ENCODE measurements at regions not wholly inside any gene's neighbourhood (a gene's known extent, or its start where the extent isn't known, plus 50 kb on each side); places are given as distances from the start of the nearest gene placed in this dataset.
A peak's percentile ranks its signal among the peaks of the same experiment; 100 is the strongest.

DNA sequence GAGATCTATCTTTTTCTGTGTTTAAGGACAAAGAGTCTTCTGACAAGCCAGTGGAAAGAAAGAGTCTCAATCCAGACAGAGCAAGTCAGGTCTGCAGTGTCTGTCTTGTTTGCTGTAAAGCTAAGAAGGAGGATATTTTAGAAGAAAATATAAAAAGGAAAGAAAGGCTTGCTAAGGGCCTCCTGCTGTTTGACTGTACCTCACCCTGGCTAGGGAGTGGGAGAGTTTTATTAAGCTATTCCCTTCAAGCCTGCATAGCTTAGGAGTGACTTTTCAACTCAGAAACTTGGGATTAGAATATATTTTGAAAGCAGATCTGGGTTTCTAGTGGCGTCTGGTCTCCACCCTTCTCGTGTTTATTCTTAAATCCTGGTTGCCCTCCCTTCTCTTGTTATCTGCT lies 460.0 kb downstream of the COG6 start:
- Histone ChIP-seq H3K79me2 (ENCODE audit: control insufficient read depth, insufficient read depth, low read length) (no peaks in the 10 kb centered on the region), H3K9ac (ENCODE audit: control insufficient read depth, extremely low read depth, insufficient read depth, low read length) (no peak overlapping the region), H3K9me3 (ENCODE audit: control insufficient read depth, low read depth, low read length) (no peaks in the 10 kb centered on the region), H4K20me1 (ENCODE audit: control insufficient read depth, extremely low read depth, insufficient read depth, low read length) (no peaks in the 10 kb centered on the region), H3K4me1 (ENCODE audit: control insufficient read depth, extremely low read depth, insufficient read depth, low read length) (peaks cover 15% of the 10 kb centered on the region), H3K9me1 (ENCODE audit: control insufficient read depth, extremely low read depth, insufficient read depth, low read length) (no peaks in the 10 kb centered on the region), H3K27ac (ENCODE audit: control insufficient read depth, insufficient read depth, low read length) (peak overlapping the region; percentile 65), H2AFZ (ENCODE audit: control insufficient read depth, low read length) (no peak overlapping the region), H3K27me3 (ENCODE audit: control insufficient read depth, extremely low read depth, insufficient read depth, low read length) (no peaks in the 10 kb centered on the region), H3K4me2 (ENCODE audit: control insufficient read depth, extremely low read depth, insufficient read depth, low read depth, low read length) (peak overlapping the region; percentile 23), H3K36me3 (ENCODE audit: control insufficient read depth in 2 of 2, extremely low read depth in 1 of 2, insufficient read depth in 2 of 2, low read length in 2 of 2) (no peaks in the 10 kb centered on the region), H3K4me3 (ENCODE audit: control insufficient read depth in 2 of 3, extremely low read depth in 1 of 3, insufficient read depth in 2 of 3, low read depth in 1 of 3, low read length in 3 of 3) (no peak overlapping the region)
- DNase-seq (ENCODE audit: low read depth, low spot score) (no peak), FAIRE-seq (no peak)
- dilution Hi-C loops (cut with MboI; ENCODE audit: extremely low pct_ligation_motif_present, low sequenced_read_pairs), result no loop called here
- no peak for TF ChIP-seq EZH2 (IDR thresholded peaks at IDR 0.05; ENCODE audit: low read length)
- TF ChIP-seq, protein P1, sequence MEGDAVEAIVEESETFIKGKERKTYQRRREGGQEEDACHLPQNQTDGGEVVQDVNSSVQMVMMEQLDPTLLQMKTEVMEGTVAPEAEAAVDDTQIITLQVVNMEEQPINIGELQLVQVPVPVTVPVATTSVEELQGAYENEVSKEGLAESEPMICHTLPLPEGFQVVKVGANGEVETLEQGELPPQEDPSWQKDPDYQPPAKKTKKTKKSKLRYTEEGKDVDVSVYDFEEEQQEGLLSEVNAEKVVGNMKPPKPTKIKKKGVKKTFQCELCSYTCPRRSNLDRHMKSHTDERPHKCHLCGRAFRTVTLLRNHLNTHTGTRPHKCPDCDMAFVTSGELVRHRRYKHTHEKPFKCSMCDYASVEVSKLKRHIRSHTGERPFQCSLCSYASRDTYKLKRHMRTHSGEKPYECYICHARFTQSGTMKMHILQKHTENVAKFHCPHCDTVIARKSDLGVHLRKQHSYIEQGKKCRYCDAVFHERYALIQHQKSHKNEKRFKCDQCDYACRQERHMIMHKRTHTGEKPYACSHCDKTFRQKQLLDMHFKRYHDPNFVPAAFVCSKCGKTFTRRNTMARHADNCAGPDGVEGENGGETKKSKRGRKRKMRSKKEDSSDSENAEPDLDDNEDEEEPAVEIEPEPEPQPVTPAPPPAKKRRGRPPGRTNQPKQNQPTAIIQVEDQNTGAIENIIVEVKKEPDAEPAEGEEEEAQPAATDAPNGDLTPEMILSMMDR (optimal IDR thresholded peaks at IDR 0.05 in 1 of 3, IDR thresholded peaks at IDR 0.05 in 1 of 3, conservative IDR thresholded peaks at IDR 0.05 in 1 of 3; ENCODE audit: extremely low read depth in 1 of 3, insufficient read depth in 2 of 3, low read length in 3 of 3), result no peak

DNA sequence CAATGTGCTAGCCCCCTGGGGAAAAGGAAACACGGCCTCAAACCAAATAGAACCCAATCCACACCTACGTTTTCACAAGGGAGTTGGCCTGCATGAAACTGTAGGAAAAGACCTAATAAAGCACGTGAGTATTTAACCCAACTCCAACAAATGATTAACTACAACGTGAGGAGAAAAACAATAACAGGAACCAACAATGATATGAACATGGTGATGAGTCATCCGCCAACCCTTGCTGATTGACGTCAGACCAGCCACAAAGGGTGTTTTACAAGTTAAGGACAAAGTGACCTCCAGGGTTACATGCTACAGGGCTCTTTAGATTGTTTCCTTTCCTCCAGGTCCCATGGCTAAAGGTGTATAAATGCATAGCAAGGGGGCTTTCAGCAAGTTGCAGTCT lies 460.5 kb downstream of the COG6 start:
- Histone ChIP-seq H3K9me3 (ENCODE audit: control insufficient read depth, low read depth, low read length) (no peaks in the 10 kb centered on the region), H3K79me2 (ENCODE audit: control insufficient read depth, insufficient read depth, low read length) (no peaks in the 10 kb centered on the region), H3K4me2 (ENCODE audit: control insufficient read depth, extremely low read depth, insufficient read depth, low read depth, low read length) (peak overlapping the region; percentile 23), H3K27me3 (ENCODE audit: control insufficient read depth, extremely low read depth, insufficient read depth, low read length) (no peaks in the 10 kb centered on the region), H3K36me3 (ENCODE audit: control insufficient read depth in 2 of 2, extremely low read depth in 1 of 2, insufficient read depth in 2 of 2, low read length in 2 of 2) (no peaks in the 10 kb centered on the region), H3K9me1 (ENCODE audit: control insufficient read depth, extremely low read depth, insufficient read depth, low read length) (no peaks in the 10 kb centered on the region), H3K9ac (ENCODE audit: control insufficient read depth, extremely low read depth, insufficient read depth, low read length) (no peak overlapping the region), H2AFZ (ENCODE audit: control insufficient read depth, low read length) (no peak overlapping the region), H4K20me1 (ENCODE audit: control insufficient read depth, extremely low read depth, insufficient read depth, low read length) (no peaks in the 10 kb centered on the region), H3K4me1 (ENCODE audit: control insufficient read depth, extremely low read depth, insufficient read depth, low read length) (peaks cover 14% of the 10 kb centered on the region), H3K27ac (ENCODE audit: control insufficient read depth, insufficient read depth, low read length) (peak overlapping the region; percentile 65), H3K4me3 (ENCODE audit: control insufficient read depth in 2 of 3, extremely low read depth in 1 of 3, insufficient read depth in 2 of 3, low read depth in 1 of 3, low read length in 3 of 3) (no peak overlapping the region)
- FAIRE-seq, result peak; percentile 79
- no peak for TF ChIP-seq EZH2 (IDR thresholded peaks at IDR 0.05; ENCODE audit: low read length)
- TF ChIP-seq, protein P1 (optimal IDR thresholded peaks at IDR 0.05 in 1 of 3, IDR thresholded peaks at IDR 0.05 in 1 of 3, conservative IDR thresholded peaks at IDR 0.05 in 1 of 3; ENCODE audit: extremely low read depth in 1 of 3, insufficient read depth in 2 of 3, low read length in 3 of 3), result no peak
- dilution Hi-C loops (cut with MboI; ENCODE audit: extremely low pct_ligation_motif_present, low sequenced_read_pairs), result no loop called here
- DNase-seq (ENCODE audit: low read depth, low spot score), result peak; percentile 17

All from keratinocyte (primary cell).